Upper lobe of left lung (tissue), 4 donors: ENCODE measurements at regions not wholly inside any gene's neighbourhood (a gene's known extent, or its start where the extent isn't known, plus 50 kb on each side); places are given as distances from the start of the nearest gene placed in this dataset.

ENCODE experiments used
- CTCF ChIP-seq, 6 experiments: fragments of 450-650 bp in 4 of 6; fragments of 200-600 bp in 2 of 6; sonication (generic) in 2 of 6; IDR thresholded peaks; one replicate each; pipeline ENCODE4 v1.5.1; 2016 to 2019; ENCODE audit warnings: antibody characterized with exemption in 6 of 6
- EP300 ChIP-seq, 4 donors: sonication (generic); formaldehyde crosslinking; IDR thresholded peaks; one replicate each; pipeline ENCODE4 v1.5.1; 2017; ENCODE audit warnings: antibody characterized with exemption in 4 of 4, control low read depth in 2 of 4

GRCh38 chr6:44037847-44038542, 89.3 kb downstream of the MRPL14 start:
- no peak for TF ChIP-seq CTCF (IDR thresholded peaks at IDR 0.05)
- TF ChIP-seq EP300 (IDR thresholded peaks at IDR 0.05), result no peak
